Ectodermal cell (in vitro differentiated cells): ENCODE measurements at regions not wholly inside any gene's neighbourhood (a gene's known extent, or its start where the extent isn't known, plus 50 kb on each side); places are given as distances from the start of the nearest gene placed in this dataset.
"Not testable (repeated sequence)": the region's sequence is repeated elsewhere in the genome, so short reads cannot be mapped to it uniquely, and the experiment has no call there.

Experiments
- H3K27ac ChIP-seq: 2 replicates; pipeline ENCODE4 v1.7.0; 2013; ENCODE audit warnings: mild to moderate bottlenecking, low read depth, low read length; ENCODE audit not compliant: insufficient read depth, poor library complexity, severe bottlenecking
- H3K27me3 ChIP-seq: 2 replicates; pipeline ENCODE4 v1.7.0; 2013; ENCODE audit warnings: mild to moderate bottlenecking, low read length; ENCODE audit not compliant: insufficient read depth, control insufficient read depth, poor library complexity, severe bottlenecking
- H3K36me3 ChIP-seq: one replicate; pipeline ENCODE4 v1.7.0; 2013; ENCODE audit warnings: low read length; ENCODE audit not compliant: control insufficient read depth, insufficient read depth
- H3K4me1 ChIP-seq: one replicate; pipeline ENCODE4 v1.7.0; 2013; ENCODE audit warnings: low read length; ENCODE audit not compliant: control insufficient read depth, insufficient read depth
- H3K4me3 ChIP-seq: 2 replicates; pipeline ENCODE4 v1.7.0; 2013; ENCODE audit warnings: low read depth, low read length, control low read depth; ENCODE audit not compliant: insufficient read depth
- H3K9me3 ChIP-seq: 2 replicates; pipeline ENCODE4 v1.7.0; 2013; ENCODE audit warnings: mild to moderate bottlenecking, low read length, moderate library complexity; ENCODE audit not compliant: control insufficient read depth
- WGBS, 2 experiments: methylation state at CpG; one replicate each; pipeline ENCODE4 v1.1.7; 2013; ENCODE audit warnings: missing lambda C conversion rate in 2 of 2; 5-methylcytosine and 5-hydroxymethylcytosine counted together

GRCh38 chr5:15283076-15283475, 216.9 kb upstream of the FBXL7 start:
- Histone ChIP-seq H3K27me3 (no peaks in the 10 kb centered on the region), H3K27ac (no peak overlapping the region), H3K9me3 (no peaks in the 10 kb centered on the region), H3K4me3 (no peak overlapping the region), H3K36me3 (no peaks in the 10 kb centered on the region), H3K4me1 (no peaks in the 10 kb centered on the region)
- 88 to 98% methylated on average over 2 of the region's 2 CpGs for WGBS, 2 experiments

- Histone ChIP-seq H3K27me3 (no peaks in the 10 kb centered on the region), H3K4me3 (no peak overlapping the region), H3K27ac (no peak overlapping the region), H3K4me1 (no peaks in the 10 kb centered on the region), H3K36me3 (no peaks in the 10 kb centered on the region), H3K9me3 (no peaks in the 10 kb centered on the region)
- WGBS, 2 experiments, result 100% methylated on average over 2 of the region's 2 CpGs; no CpG with 5 or more reads in 1 of the 2 experiments
Observed at GRCh38 chr5:15282611-15283010, 217.4 kb upstream of the FBXL7 start.

- not testable (repeated sequence) for H3K36me3 ChIP-seq, H3K27me3 ChIP-seq, H3K9me3 ChIP-seq, H3K27ac ChIP-seq, H3K4me1 ChIP-seq, H3K4me3 ChIP-seq
- 56 to 59% methylated on average over 9 of the region's 9 CpGs for whole genome bisulfite sequencing, 2 experiments
Observed at GRCh38 chr5:15271596-15271995, 228.4 kb upstream of the FBXL7 start.

GRCh38 chr5:15267966-15268365, 232.0 kb upstream of the FBXL7 start:
- H3K4me3 ChIP-seq, result no peak overlapping the region
- H3K4me1 ChIP-seq, result no peaks in the 10 kb centered on the region
- H3K27me3 ChIP-seq, result no peaks in the 10 kb centered on the region
- no peaks in the 10 kb centered on the region for H3K36me3 ChIP-seq
- WGBS, 2 experiments, result 88 to 100% methylated on average over 1 to 2 of the region's 2 CpGs
- H3K27ac ChIP-seq, result no peak overlapping the region
- H3K9me3 ChIP-seq, result no peaks in the 10 kb centered on the region

GRCh38 chr5:15266841-15267240, 233.1 kb upstream of the FBXL7 start:
- WGBS, 2 experiments, result 89% methylated on average over 1 of the region's 1 CpG
- Histone ChIP-seq H3K36me3 (no peaks in the 10 kb centered on the region), H3K4me1 (no peaks in the 10 kb centered on the region), H3K4me3 (no peak overlapping the region), H3K27me3 (no peaks in the 10 kb centered on the region), H3K9me3 (no peaks in the 10 kb centered on the region), H3K27ac (no peak overlapping the region)

- no peak overlapping the region for H3K4me3 ChIP-seq
- H3K4me1 ChIP-seq, result no peaks in the 10 kb centered on the region
- WGBS, 2 experiments, result 83 to 92% methylated on average over 1 of the region's 1 CpG
- H3K27ac ChIP-seq, result no peak overlapping the region
- no peaks in the 10 kb centered on the region for H3K27me3 ChIP-seq
- H3K36me3 ChIP-seq, result no peaks in the 10 kb centered on the region
- H3K9me3 ChIP-seq, result no peaks in the 10 kb centered on the region
Observed at GRCh38 chr5:15266229-15266628, 233.8 kb upstream of the FBXL7 start.

- H3K27me3 ChIP-seq, result no peaks in the 10 kb centered on the region
- no peak overlapping the region for H3K4me3 ChIP-seq
- 87 to 100% methylated on average over 1 of the region's 1 CpG for whole genome bisulfite sequencing, 2 experiments
- no peaks in the 10 kb centered on the region for H3K36me3 ChIP-seq
- H3K9me3 ChIP-seq, result no peaks in the 10 kb centered on the region
- H3K4me1 ChIP-seq, result no peaks in the 10 kb centered on the region
- no peak overlapping the region for H3K27ac ChIP-seq
Observed at GRCh38 chr5:15263942-15264341, 236.0 kb upstream of the FBXL7 start.

- no peaks in the 10 kb centered on the region for H3K9me3 ChIP-seq
- no peak overlapping the region for H3K4me3 ChIP-seq
- H3K27me3 ChIP-seq, result no peaks in the 10 kb centered on the region
- 96 to 100% methylated on average over 2 of the region's 2 CpGs for WGBS, 2 experiments
- H3K27ac ChIP-seq, result no peak overlapping the region
- H3K36me3 ChIP-seq, result no peaks in the 10 kb centered on the region
- no peaks in the 10 kb centered on the region for H3K4me1 ChIP-seq
Observed at GRCh38 chr5:15263406-15263805, 236.6 kb upstream of the FBXL7 start.

- Histone ChIP-seq H3K27ac (no peak overlapping the region), H3K9me3 (no peaks in the 10 kb centered on the region), H3K4me3 (no peak overlapping the region), H3K27me3 (no peaks in the 10 kb centered on the region), H3K4me1 (no peaks in the 10 kb centered on the region), H3K36me3 (no peaks in the 10 kb centered on the region)
Observed at GRCh38 chr5:15261269-15261995, 238.5 kb upstream of the FBXL7 start.

GRCh38 chr5:15260356-15261268, 239.4 kb upstream of the FBXL7 start:
- Histone ChIP-seq H3K36me3 (no peaks in the 10 kb centered on the region), H3K27ac (no peak overlapping the region)
- 85 to 92% methylated on average over 7 of the region's 7 CpGs for WGBS, 2 experiments

More at GRCh38 chr5:15260356-15261268, 239.4 kb upstream of the FBXL7 start:
- Histone ChIP-seq H3K9me3 (no peaks in the 10 kb centered on the region), H3K4me3 (no peak overlapping the region), H3K4me1 (no peaks in the 10 kb centered on the region), H3K27me3 (no peaks in the 10 kb centered on the region)
